ACC112 (cell line): ENCODE measurements at regions not wholly inside any gene's neighbourhood (a gene's known extent, or its start where the extent isn't known, plus 50 kb on each side); places are given as distances from the start of the nearest gene placed in this dataset.
A peak's percentile ranks its signal among the peaks of the same experiment; 100 is the strongest.

Experiments
- H2AFZ ChIP-seq: fragments of 200-600 bp; sonication (generic); one replicate; pipeline ENCODE4 v1.6.0; 2017; ENCODE audit warnings: antibody characterized with exemption, low read length; ENCODE audit not compliant: unreplicated experiment
- H3K27ac ChIP-seq: fragments of 200-600 bp; sonication (generic); 2 replicates; pipeline ENCODE4 v1.5.1; 2014; ENCODE audit warnings: low read depth, mild to moderate bottlenecking, antibody characterized with exemption, low read length, moderate library complexity
- H3K27me3 ChIP-seq: fragments of 200-600 bp; sonication (generic); 2 replicates; pipeline ENCODE4 v1.6.1; 2014; ENCODE audit warnings: mild to moderate bottlenecking, antibody characterized with exemption, low read length, moderate library complexity, mixed read lengths; ENCODE audit not compliant: insufficient read depth
- H3K36me3 ChIP-seq: fragments of 200-600 bp; sonication (generic); 2 replicates; pipeline ENCODE4 v1.6.1; 2016; ENCODE audit warnings: mild to moderate bottlenecking, antibody characterized with exemption, low read length, moderate library complexity, mixed read lengths; ENCODE audit not compliant: insufficient read depth
- H3K4me1 ChIP-seq: fragments of 200-600 bp; sonication (generic); one replicate; pipeline ENCODE4 v1.6.1; 2016; ENCODE audit warnings: low read length, mixed read lengths; ENCODE audit not compliant: insufficient read depth, unreplicated experiment, control insufficient read depth
- H3K4me3 ChIP-seq: fragments of 200-600 bp; sonication (generic); 2 replicates; pipeline ENCODE4 v1.5.1; 2014; ENCODE audit warnings: mild to moderate bottlenecking, low read depth, low read length
- H3K79me2 ChIP-seq: fragments of 200-600 bp; sonication (generic); one replicate; pipeline ENCODE4 v1.6.0; 2016; ENCODE audit warnings: low read length; ENCODE audit not compliant: control insufficient read depth, unreplicated experiment, insufficient read depth

GRCh38 chr13:42497798-42498197 lies 76.2 kb upstream of the TNFSF11 start:
- Histone ChIP-seq H3K4me3 (no peak overlapping the region), H2AFZ (no peak overlapping the region), H3K27ac (peak overlapping the region; percentile 25), H3K27me3 (no peaks in the 10 kb centered on the region), H3K36me3 (no peaks in the 10 kb centered on the region), H3K79me2 (no peaks in the 10 kb centered on the region), H3K4me1 (peaks cover 33% of the 10 kb centered on the region)

DNA sequence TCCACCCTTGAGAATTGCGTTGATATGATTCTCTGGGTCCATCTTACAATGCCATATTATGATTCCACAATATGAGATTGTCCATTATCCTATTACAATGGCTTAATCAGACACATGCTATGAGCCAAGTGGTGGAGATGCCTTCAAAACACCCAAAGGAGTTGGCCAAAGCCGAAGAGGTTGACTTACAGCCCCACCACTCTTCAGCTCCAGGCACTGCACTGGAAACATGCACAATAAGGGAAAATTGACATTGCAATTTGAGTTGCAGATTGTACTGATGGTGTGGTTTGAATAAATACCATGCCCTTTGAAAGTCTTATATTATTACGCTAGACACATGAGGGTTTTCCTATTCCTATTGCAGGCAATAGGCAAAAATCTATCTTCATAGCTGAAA lies 75.4 kb upstream of the TNFSF11 start:
- Histone ChIP-seq H3K4me1 (peaks cover 33% of the 10 kb centered on the region), H3K79me2 (no peaks in the 10 kb centered on the region)

More for the DNA sequence above, 75.4 kb upstream of the TNFSF11 start:
- no peak overlapping the region for H3K4me3 ChIP-seq
- no peaks in the 10 kb centered on the region for H3K36me3 ChIP-seq
- no peak overlapping the region for H2AFZ ChIP-seq
- H3K27me3 ChIP-seq, result no peaks in the 10 kb centered on the region
- no peak overlapping the region for H3K27ac ChIP-seq
